AG04450 (cell line): ENCODE measurements at regions not wholly inside any gene's neighbourhood (a gene's known extent, or its start where the extent isn't known, plus 50 kb on each side); places are given as distances from the start of the nearest gene placed in this dataset.

ENCODE experiments used
- CTCF ChIA-PET: fragments of 300-600, 350-600 bp; formaldehyde crosslinking; extraction: SDS; loops from one replicate; lab custom pipeline; 2022; ENCODE audit warnings: antibody characterized with exemption, inconsistent platforms; lab: Charles Lee
- POLR2A ChIA-PET: fragments of 350-600 bp; formaldehyde crosslinking; extraction: SDS; loops from one replicate; lab custom pipeline; 2021; ENCODE audit warnings: antibody characterized with exemption, inconsistent platforms; lab: Yijun Ruan, JAX
- DNase-seq: peaks from one replicate; pipeline ENCODE4 v3.0.0-alpha.2; 2011; ENCODE audit warnings: low read depth, low spot score
- H3K27ac ChIP-seq: one replicate; pipeline ENCODE4 v1.5.1; 2012; ENCODE audit warnings: low read depth, low read length, control low read depth
- H3K27me3 ChIP-seq: one replicate; pipeline ENCODE4 v1.6.0; 2012; ENCODE audit warnings: low read length; ENCODE audit not compliant: control insufficient read depth, insufficient read depth
- H3K4me3 ChIP-seq: 2 replicates; pipeline ENCODE4 v1.5.1; 2011; ENCODE audit warnings: mild to moderate bottlenecking, low read depth, low read length, control low read depth
- H3K9me3 ChIP-seq: 2 replicates; pipeline ENCODE4 v1.5.1; 2012; ENCODE audit warnings: low read length; ENCODE audit not compliant: control insufficient read depth, insufficient read depth
- TF ChIP-seq, protein P1 (sequence below): IDR thresholded peaks from 2 replicates; pipeline ENCODE4 v1.5.1; 2011; ENCODE audit warnings: low read depth, low read length, control low read depth, inconsistent platforms

DNA sequence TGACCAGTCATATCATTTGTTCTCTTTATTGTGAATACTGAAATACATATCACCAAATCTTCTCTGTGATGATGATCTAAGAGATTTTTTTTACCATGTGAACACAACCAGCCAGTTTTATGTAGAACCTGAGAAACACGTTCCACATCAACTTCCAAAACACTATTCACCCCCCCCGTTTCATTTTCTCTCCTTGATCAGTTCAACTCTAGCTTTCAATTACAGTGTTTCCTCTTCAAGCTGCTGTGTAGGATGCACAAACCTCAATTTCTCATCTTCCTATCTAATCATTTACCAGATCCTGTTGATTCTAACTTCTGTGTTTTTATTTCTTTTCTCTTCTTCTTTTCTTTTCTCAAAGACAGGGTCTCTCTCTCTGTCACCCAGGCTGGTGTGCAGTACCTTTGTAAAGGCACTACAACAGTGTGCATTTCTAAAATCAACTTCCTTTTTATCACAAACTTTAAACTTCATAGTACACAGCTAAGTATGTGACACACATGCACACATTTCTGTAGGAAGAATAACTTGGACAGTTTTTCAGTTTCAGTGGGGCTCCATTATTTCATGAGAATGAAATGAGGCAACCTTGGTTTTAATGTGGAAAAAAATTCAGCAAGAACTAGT is 149.9 kb upstream of the FBXO33 start:
- no peak overlapping the region for H3K4me3 ChIP-seq
- CTCF ChIA-PET, result no interaction called here
- no peaks in the 10 kb centered on the region for H3K27me3 ChIP-seq
- H3K27ac ChIP-seq, result no peak overlapping the region
- no peak for DNase-seq
- TF ChIP-seq, protein P1, sequence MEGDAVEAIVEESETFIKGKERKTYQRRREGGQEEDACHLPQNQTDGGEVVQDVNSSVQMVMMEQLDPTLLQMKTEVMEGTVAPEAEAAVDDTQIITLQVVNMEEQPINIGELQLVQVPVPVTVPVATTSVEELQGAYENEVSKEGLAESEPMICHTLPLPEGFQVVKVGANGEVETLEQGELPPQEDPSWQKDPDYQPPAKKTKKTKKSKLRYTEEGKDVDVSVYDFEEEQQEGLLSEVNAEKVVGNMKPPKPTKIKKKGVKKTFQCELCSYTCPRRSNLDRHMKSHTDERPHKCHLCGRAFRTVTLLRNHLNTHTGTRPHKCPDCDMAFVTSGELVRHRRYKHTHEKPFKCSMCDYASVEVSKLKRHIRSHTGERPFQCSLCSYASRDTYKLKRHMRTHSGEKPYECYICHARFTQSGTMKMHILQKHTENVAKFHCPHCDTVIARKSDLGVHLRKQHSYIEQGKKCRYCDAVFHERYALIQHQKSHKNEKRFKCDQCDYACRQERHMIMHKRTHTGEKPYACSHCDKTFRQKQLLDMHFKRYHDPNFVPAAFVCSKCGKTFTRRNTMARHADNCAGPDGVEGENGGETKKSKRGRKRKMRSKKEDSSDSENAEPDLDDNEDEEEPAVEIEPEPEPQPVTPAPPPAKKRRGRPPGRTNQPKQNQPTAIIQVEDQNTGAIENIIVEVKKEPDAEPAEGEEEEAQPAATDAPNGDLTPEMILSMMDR, result no peak
- H3K9me3 ChIP-seq, result no peaks in the 10 kb centered on the region; the same call in 1 of the 2 replicates
- POLR2A ChIA-PET, result no interaction called here

DNA sequence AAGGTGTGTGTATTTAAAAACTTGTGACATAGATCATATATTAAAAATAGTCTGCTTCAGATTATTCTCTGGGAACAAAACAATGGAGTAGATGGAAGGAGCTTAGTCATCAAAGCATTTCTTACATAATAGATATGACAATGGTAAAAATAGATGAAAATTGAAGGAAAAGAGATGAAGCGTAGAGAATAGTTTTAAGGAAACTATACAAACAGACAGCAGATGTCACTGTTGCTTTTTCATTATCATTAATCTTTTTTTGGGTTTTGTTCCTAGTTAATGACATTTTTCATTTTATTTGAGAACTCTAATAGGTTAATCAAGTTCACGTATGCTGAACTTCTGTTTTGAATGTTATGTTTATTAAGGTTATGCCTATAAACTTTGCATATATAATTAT is 149.2 kb upstream of the FBXO33 start:
- Histone ChIP-seq H3K27me3 (no peaks in the 10 kb centered on the region), H3K9me3 (peaks cover 1% of the 10 kb centered on the region; the same call in 1 of the 2 replicates), H3K4me3 (no peak overlapping the region), H3K27ac (no peak overlapping the region)
- CTCF ChIA-PET, result no interaction called here
- no peak for DNase-seq
- TF ChIP-seq, protein P1, result no peak
- POLR2A ChIA-PET, result no interaction called here

DNA sequence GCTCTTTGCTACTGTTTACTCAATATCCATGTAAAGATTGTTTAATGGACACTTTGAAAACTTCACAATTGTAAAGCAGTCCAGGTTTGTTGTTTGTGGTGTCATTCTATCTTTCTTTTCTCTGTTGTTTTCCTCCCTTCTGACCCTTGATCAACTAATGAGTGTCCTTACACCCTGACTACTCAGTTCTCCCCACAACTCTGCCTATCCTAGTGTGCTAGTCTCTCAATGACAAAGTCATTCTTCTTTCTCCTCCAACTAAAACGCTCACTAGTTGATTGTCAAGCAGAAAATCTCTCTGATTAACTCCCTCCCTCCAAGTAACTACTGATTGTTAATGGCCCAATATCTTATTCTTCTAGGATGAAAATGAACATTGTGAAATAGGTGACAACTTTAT is 148.5 kb upstream of the FBXO33 start:
- Histone ChIP-seq H3K27me3 (no peaks in the 10 kb centered on the region), H3K27ac (no peak overlapping the region), H3K9me3 (peaks cover 4% of the 10 kb centered on the region; the same call in 1 of the 2 replicates), H3K4me3 (no peak overlapping the region)
- ChIA-PET POLR2A (no interaction called here), CTCF (no interaction called here)
- TF ChIP-seq, protein P1, result no peak
- no peak for DNase-seq

DNA sequence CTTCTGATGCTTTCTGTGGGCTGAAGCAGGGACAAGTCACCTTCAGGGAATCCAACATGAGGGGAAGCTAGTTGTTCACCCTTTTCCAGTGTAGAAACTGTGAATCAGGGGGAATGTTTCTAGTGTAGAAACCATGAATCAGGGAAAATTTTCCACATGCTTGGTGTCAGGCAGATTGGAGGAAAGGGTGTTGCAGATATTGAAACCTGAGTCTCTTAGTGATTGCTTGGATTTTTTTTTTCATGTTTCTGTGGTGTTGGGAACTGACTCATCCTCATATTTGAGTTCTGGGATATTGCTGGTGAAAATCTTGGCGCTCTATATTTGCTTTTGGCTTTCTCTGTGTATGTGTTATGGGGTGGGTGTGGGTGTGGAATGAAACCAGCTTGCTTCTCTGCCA is 144.5 kb upstream of the FBXO33 start:
- Histone ChIP-seq H3K27ac (no peak overlapping the region), H3K27me3 (no peaks in the 10 kb centered on the region), H3K4me3 (no peak overlapping the region), H3K9me3 (peaks cover 4% of the 10 kb centered on the region; the same call in 1 of the 2 replicates)
- DNase-seq, result no peak
- TF ChIP-seq, protein P1, result no peak
- POLR2A ChIA-PET, result no interaction called here
- CTCF ChIA-PET, result no interaction called here

DNA sequence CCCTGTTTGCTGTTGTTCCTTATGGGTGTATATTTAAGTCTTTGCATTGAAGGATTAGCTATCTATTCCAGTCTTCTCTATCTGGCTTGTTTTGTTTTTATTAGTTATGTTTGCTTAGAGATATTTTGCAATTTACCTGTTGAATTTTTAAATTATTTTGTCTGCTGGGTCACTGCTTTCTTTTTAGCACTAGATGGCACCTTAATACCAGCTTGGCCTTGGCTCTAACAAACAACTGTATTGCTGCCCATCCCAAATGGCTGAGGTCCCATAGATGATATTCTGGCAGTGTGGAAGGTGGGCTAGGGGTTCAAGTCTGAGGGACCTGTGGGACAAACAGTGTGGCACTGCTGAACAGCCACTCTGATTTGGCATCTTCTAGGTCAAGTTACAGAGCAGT is 144.0 kb upstream of the FBXO33 start:
- ChIA-PET CTCF (interaction anchor here (0.6 kb wide), 1 partner anchor 60 kb away, joined by 3 read pairs; no protein-coding TSS in a partner anchor), POLR2A (no interaction called here)
- DNase-seq, result no peak
- Histone ChIP-seq H3K27me3 (no peaks in the 10 kb centered on the region), H3K27ac (no peak overlapping the region), H3K4me3 (no peak overlapping the region), H3K9me3 (peaks cover 4% of the 10 kb centered on the region; the same call in 1 of the 2 replicates)
- TF ChIP-seq, protein P1, result no peak
